GM23248 (cell line): ENCODE measurements at regions not wholly inside any gene's neighbourhood (a gene's known extent, or its start where the extent isn't known, plus 50 kb on each side); places are given as distances from the start of the nearest gene placed in this dataset.
A peak's percentile ranks its signal among the peaks of the same experiment; 100 is the strongest.

Source experiments
- DNase-seq: peaks from one replicate; pipeline ENCODE4 v3.0.0-alpha.2; 2015
- H2AFZ ChIP-seq: fragments of 200-600 bp; sonication (generic); 2 replicates; pipeline ENCODE4 v1.6.1; 2016; ENCODE audit warnings: antibody characterized with exemption
- H3F3A ChIP-seq: fragments of 200-600 bp; sonication (generic); 2 replicates; pipeline ENCODE4 v1.6.1; 2016; ENCODE audit warnings: mild to moderate bottlenecking, antibody characterized with exemption, mixed run types; ENCODE audit not compliant: insufficient read depth
- H3K27ac ChIP-seq: fragments of 200-600 bp; sonication (generic); 2 replicates; pipeline ENCODE4 v1.5.1; 2016; ENCODE audit warnings: mild to moderate bottlenecking
- H3K27me3 ChIP-seq: fragments of 200-600 bp; sonication (generic); replicated peaks from 2 replicates; pipeline ENCODE4 v1.6.1; 2016; ENCODE audit warnings: mild to moderate bottlenecking; ENCODE audit not compliant: insufficient read depth
- H3K36me3 ChIP-seq: fragments of 200-600 bp; sonication (generic); 2 replicates; pipeline ENCODE4 v1.6.1; 2016; ENCODE audit warnings: low read depth, mild to moderate bottlenecking
- H3K4me1 ChIP-seq: fragments of 200-600 bp; sonication (generic); 2 replicates; pipeline ENCODE4 v1.6.1; 2016; ENCODE audit warnings: mild to moderate bottlenecking; ENCODE audit not compliant: insufficient read depth
- H3K4me2 ChIP-seq: fragments of 200-600 bp; sonication (generic); one replicate; pipeline ENCODE4 v1.6.1; 2016; ENCODE audit warnings: mild to moderate bottlenecking; ENCODE audit not compliant: unreplicated experiment
- H3K4me3 ChIP-seq: fragments of 200-600 bp; sonication (generic); 2 replicates; pipeline ENCODE4 v1.5.1; 2016; ENCODE audit warnings: mild to moderate bottlenecking
- H3K79me2 ChIP-seq: fragments of 200-600 bp; sonication (generic); 2 replicates; pipeline ENCODE4 v1.6.1; 2016; ENCODE audit warnings: mild to moderate bottlenecking; ENCODE audit not compliant: insufficient read depth
- H3K9ac ChIP-seq: fragments of 200-600 bp; sonication (generic); 2 replicates; pipeline ENCODE4 v1.6.1; 2016; ENCODE audit warnings: mild to moderate bottlenecking
- H3K9me2 ChIP-seq: fragments of 200-600 bp; sonication (generic); 2 replicates; pipeline ENCODE4 v1.6.1; 2016; ENCODE audit warnings: mixed run types, mild to moderate bottlenecking, moderate library complexity; ENCODE audit not compliant: insufficient read depth
- H3K9me3 ChIP-seq: fragments of 200-600 bp; sonication (generic); one replicate; pipeline ENCODE4 v1.6.1; 2017; ENCODE audit warnings: low read depth
- H4K20me1 ChIP-seq: fragments of 200-600 bp; sonication (generic); 2 replicates; pipeline ENCODE4 v1.6.0; 2016; ENCODE audit not compliant: insufficient read depth
- EZH2 ChIP-seq: fragments of 200-600 bp; sonication (generic); IDR thresholded peaks from 2 replicates; pipeline ENCODE4 v1.6.1; 2018; ENCODE audit warnings: antibody characterized with exemption, mild to moderate bottlenecking; ENCODE audit not compliant: insufficient read depth, poor library complexity, severe bottlenecking
- EZH2phosphoT487 ChIP-seq: fragments of 200-600 bp; sonication (generic); IDR thresholded peaks from 2 replicates; pipeline ENCODE4 v1.6.1; 2018; ENCODE audit warnings: antibody characterized with exemption, moderate library complexity, mild to moderate bottlenecking, low read depth; ENCODE audit not compliant: insufficient read depth
- WGBS, 2 experiments: methylation state at CpG; one replicate each; pipeline ENCODE4 v1.1.6; 2015 to 2017; ENCODE audit warnings: low lambda C conversion rate in 2 of 2, low coverage in 1 of 2; ENCODE audit errors: missing lambda C conversion rate in 2 of 2; 5-methylcytosine and 5-hydroxymethylcytosine counted together
- in situ Hi-C: fragments of 300-500 bp; cut with MboI; formaldehyde crosslinking; loops from 2 replicates; pipeline ENCODE4 v1.15.0; 2020

- no peak overlapping the region for H3K9ac ChIP-seq
- no peak for TF ChIP-seq EZH2
- no peak for TF ChIP-seq EZH2phosphoT487
- H4K20me1 ChIP-seq, result no peaks in the 10 kb centered on the region
- no peaks in the 10 kb centered on the region for H3K9me2 ChIP-seq
- H3K4me3 ChIP-seq, result no peak overlapping the region
- DNase-seq, result no peak
- 28 to 31% methylated on average over 3 of the region's 3 CpGs for WGBS, 2 experiments
- in situ Hi-C loops, result no loop called here
- H3K4me2 ChIP-seq, result no peak overlapping the region
- no peaks in the 10 kb centered on the region for H3K79me2 ChIP-seq
- H2AFZ ChIP-seq, result no peak overlapping the region
- no peak overlapping the region for H3K27ac ChIP-seq
- no peaks in the 10 kb centered on the region for H3K36me3 ChIP-seq
- no peaks in the 10 kb centered on the region for H3K4me1 ChIP-seq
- H3K9me3 ChIP-seq, result no peaks in the 10 kb centered on the region
- H3F3A ChIP-seq, result peaks cover 12% of the 10 kb centered on the region; the same call in 1 of the 2 replicates
- no peaks in the 10 kb centered on the region for H3K27me3 ChIP-seq
Measured at GRCh38 chr11:15794361-15795150, 561.8 kb downstream of the SOX6 start.

GRCh38 chr11:15795378-15795777 is 561.0 kb downstream of the SOX6 start:
- TF ChIP-seq EZH2phosphoT487 (no peak), EZH2 (no peak)

GRCh38 chr11:15800111-15800800 is 556.1 kb downstream of the SOX6 start:
- H3K36me3 ChIP-seq, result no peaks in the 10 kb centered on the region
- H3F3A ChIP-seq, result no peaks in the 10 kb centered on the region
- H3K9me3 ChIP-seq, result no peaks in the 10 kb centered on the region
- H3K9ac ChIP-seq, result no peak overlapping the region
- H3K27me3 ChIP-seq, result no peaks in the 10 kb centered on the region
- H3K4me3 ChIP-seq, result no peak overlapping the region
- TF ChIP-seq EZH2 (no peak), EZH2phosphoT487 (no peak)
- no peak overlapping the region for H2AFZ ChIP-seq
- H3K4me1 ChIP-seq, result peaks cover 2% of the 10 kb centered on the region; the same call in 1 of the 2 replicates
- in situ Hi-C loops, result no loop called here
- H3K4me2 ChIP-seq, result peak overlapping the region; percentile 20
- peak overlapping the region; percentile 33 for H3K27ac ChIP-seq
- WGBS, 2 experiments, result 36 to 46% methylated on average over 4 of the region's 4 CpGs
- H3K79me2 ChIP-seq, result no peaks in the 10 kb centered on the region
- DNase-seq, result peak; percentile 57
- H4K20me1 ChIP-seq, result no peaks in the 10 kb centered on the region
- H3K9me2 ChIP-seq, result no peaks in the 10 kb centered on the region

More at GRCh38 chr11:15795378-15795777, 561.0 kb downstream of the SOX6 start:
- in situ Hi-C loops, result no loop called here
- H4K20me1 ChIP-seq, result no peaks in the 10 kb centered on the region
- H3K9ac ChIP-seq, result no peak overlapping the region
- no peak overlapping the region for H3K4me3 ChIP-seq
- H2AFZ ChIP-seq, result no peak overlapping the region
- no peaks in the 10 kb centered on the region for H3K9me2 ChIP-seq
- H3F3A ChIP-seq, result peaks cover 12% of the 10 kb centered on the region; the same call in 1 of the 2 replicates
- no peak for DNase-seq
- peaks cover 2% of the 10 kb centered on the region; the same call in 1 of the 2 replicates for H3K4me1 ChIP-seq
- H3K4me2 ChIP-seq, result no peak overlapping the region
- no peaks in the 10 kb centered on the region for H3K27me3 ChIP-seq
- no peaks in the 10 kb centered on the region for H3K9me3 ChIP-seq
- H3K36me3 ChIP-seq, result no peaks in the 10 kb centered on the region
- no peaks in the 10 kb centered on the region for H3K79me2 ChIP-seq
- 48 to 63% methylated on average over 2 of the region's 2 CpGs for WGBS, 2 experiments
- H3K27ac ChIP-seq, result no peak overlapping the region

GRCh38 chr11:15801126-15801525 is 555.2 kb downstream of the SOX6 start:
- no peaks in the 10 kb centered on the region for H3K79me2 ChIP-seq
- no peaks in the 10 kb centered on the region for H3K27me3 ChIP-seq
- H3K36me3 ChIP-seq, result no peaks in the 10 kb centered on the region
- no peaks in the 10 kb centered on the region for H3K9me3 ChIP-seq
- no peak for DNase-seq
- H3F3A ChIP-seq, result no peaks in the 10 kb centered on the region
- no peak overlapping the region for H3K27ac ChIP-seq
- no peak overlapping the region for H2AFZ ChIP-seq
- in situ Hi-C loops, result no loop called here
- H3K4me2 ChIP-seq, result no peak overlapping the region
- TF ChIP-seq EZH2phosphoT487 (no peak), EZH2 (no peak)
- H4K20me1 ChIP-seq, result no peaks in the 10 kb centered on the region
- 16 to 20% methylated on average over 3 of the region's 3 CpGs for WGBS, 2 experiments
- no peak overlapping the region for H3K9ac ChIP-seq
- H3K9me2 ChIP-seq, result no peaks in the 10 kb centered on the region
- H3K4me3 ChIP-seq, result no peak overlapping the region
- peaks cover 2% of the 10 kb centered on the region; the same call in 1 of the 2 replicates for H3K4me1 ChIP-seq
